Gastrocnemius medialis (tissue), 4 donors: ENCODE measurements at regions not wholly inside any gene's neighbourhood (a gene's known extent, or its start where the extent isn't known, plus 50 kb on each side); places are given as distances from the start of the nearest gene placed in this dataset.

ENCODE experiments used
- POLR2A ChIP-seq, 2 donors: fragments of 450-650 bp; IDR thresholded peaks; one replicate each; pipeline ENCODE4 v1.6.1; 2017; ENCODE audit warnings: antibody characterized with exemption in 2 of 2, mild to moderate bottlenecking in 2 of 2, moderate library complexity in 2 of 2
- TF ChIP-seq, protein P1 (sequence below), 5 experiments: fragments of 450-650 bp in 3 of 5; fragments of 200-600 bp in 2 of 5; sonication (generic) in 2 of 5; IDR thresholded peaks in 4 of 5; conservative IDR thresholded peaks in 1 of 5; 1 replicate in 4 of 5; 2 replicates in 1 of 5; pipeline ENCODE4 v1.5.1; 2016 to 2019; ENCODE audit warnings: antibody characterized with exemption in 5 of 5, mild to moderate bottlenecking in 3 of 5, moderate library complexity in 3 of 5

DNA sequence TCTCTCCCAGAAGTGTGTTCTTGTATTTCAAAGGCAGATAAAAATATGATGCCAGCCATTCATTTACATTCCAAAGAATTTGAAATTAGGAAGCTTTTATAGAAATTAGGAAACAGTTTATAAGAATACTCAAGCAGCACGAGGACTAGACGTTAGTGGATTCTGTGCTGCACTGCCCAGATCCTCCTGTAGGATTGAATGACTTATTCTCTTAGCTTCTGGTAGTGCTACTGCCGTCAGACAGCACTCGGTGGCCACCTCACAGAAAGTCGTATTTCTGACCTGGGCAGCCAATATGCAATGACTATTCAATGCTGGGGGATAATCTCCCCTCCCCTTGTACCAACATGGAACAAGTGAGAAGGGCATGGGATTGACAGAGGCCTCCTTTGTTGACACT is 326.4 kb downstream of the RPL10L start:
- no peak for TF ChIP-seq POLR2A (IDR thresholded peaks at IDR 0.05)
- TF ChIP-seq, protein P1, sequence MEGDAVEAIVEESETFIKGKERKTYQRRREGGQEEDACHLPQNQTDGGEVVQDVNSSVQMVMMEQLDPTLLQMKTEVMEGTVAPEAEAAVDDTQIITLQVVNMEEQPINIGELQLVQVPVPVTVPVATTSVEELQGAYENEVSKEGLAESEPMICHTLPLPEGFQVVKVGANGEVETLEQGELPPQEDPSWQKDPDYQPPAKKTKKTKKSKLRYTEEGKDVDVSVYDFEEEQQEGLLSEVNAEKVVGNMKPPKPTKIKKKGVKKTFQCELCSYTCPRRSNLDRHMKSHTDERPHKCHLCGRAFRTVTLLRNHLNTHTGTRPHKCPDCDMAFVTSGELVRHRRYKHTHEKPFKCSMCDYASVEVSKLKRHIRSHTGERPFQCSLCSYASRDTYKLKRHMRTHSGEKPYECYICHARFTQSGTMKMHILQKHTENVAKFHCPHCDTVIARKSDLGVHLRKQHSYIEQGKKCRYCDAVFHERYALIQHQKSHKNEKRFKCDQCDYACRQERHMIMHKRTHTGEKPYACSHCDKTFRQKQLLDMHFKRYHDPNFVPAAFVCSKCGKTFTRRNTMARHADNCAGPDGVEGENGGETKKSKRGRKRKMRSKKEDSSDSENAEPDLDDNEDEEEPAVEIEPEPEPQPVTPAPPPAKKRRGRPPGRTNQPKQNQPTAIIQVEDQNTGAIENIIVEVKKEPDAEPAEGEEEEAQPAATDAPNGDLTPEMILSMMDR (IDR thresholded peaks at IDR 0.05 in 4 of 5, conservative IDR thresholded peaks at IDR 0.05 in 1 of 5): no peak
